Muscle layer of duodenum (tissue), 2 donors: ENCODE measurements at regions not wholly inside any gene's neighbourhood (a gene's known extent, or its start where the extent isn't known, plus 50 kb on each side); places are given as distances from the start of the nearest gene placed in this dataset.
A peak's percentile ranks its signal among the peaks of the same experiment; 100 is the strongest.

Experiments
- H3K27ac ChIP-seq: one replicate; pipeline ENCODE4 v1.7.0; 2013; ENCODE audit warnings: mild to moderate bottlenecking, low read length
- H3K27me3 ChIP-seq: one replicate; pipeline ENCODE4 v1.7.0; 2013; ENCODE audit warnings: low read depth, mild to moderate bottlenecking, control low read depth, low read length
- H3K36me3 ChIP-seq, 2 donors: one replicate each; pipeline ENCODE4 v1.7.0; 2013; ENCODE audit warnings: low read length in 2 of 2, control low read depth in 1 of 2, mild to moderate bottlenecking in 1 of 2; ENCODE audit not compliant: insufficient read depth in 2 of 2, control insufficient read depth in 1 of 2
- H3K4me1 ChIP-seq, 2 donors: one replicate each; pipeline ENCODE4 v1.7.0; 2013; ENCODE audit warnings: low read length in 2 of 2, mild to moderate bottlenecking in 2 of 2, control low read depth in 1 of 2, moderate library complexity in 1 of 2; ENCODE audit not compliant: insufficient read depth in 2 of 2, control insufficient read depth in 1 of 2
- H3K4me3 ChIP-seq, 2 donors: one replicate each; pipeline ENCODE4 v1.7.0; 2013; ENCODE audit warnings: low read length in 2 of 2, low read depth in 1 of 2, mild to moderate bottlenecking in 1 of 2
- H3K9me3 ChIP-seq, 2 donors: one replicate each; pipeline ENCODE4 v1.7.0; 2013; ENCODE audit warnings: low read length in 2 of 2, control low read depth in 1 of 2, mild to moderate bottlenecking in 1 of 2; ENCODE audit not compliant: control insufficient read depth in 1 of 2
- donor health status: healthy.

DNA sequence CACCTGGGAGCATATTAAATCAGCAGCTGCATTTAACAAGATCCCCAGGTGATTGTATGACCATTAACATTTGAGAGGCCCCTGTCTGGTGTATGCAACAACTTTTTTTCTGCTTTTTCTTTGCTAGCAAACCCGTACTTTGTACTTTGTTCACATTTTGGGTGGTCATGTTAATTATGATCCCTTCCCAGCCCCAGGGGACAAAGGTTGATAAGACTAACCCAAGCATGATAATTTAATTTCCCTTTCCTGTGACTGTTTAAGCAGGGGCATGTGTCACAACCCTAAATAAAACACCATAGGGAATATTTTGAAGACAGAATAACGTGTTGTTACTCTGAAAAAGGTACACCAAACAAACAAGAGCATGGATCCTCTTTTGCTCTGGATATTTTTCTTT, 332.0 kb downstream of the PCDH18 start:
- no peaks in the 10 kb centered on the region for H3K27me3 ChIP-seq
- H3K27ac ChIP-seq: no peak overlapping the region
- no peaks in the 10 kb centered on the region for H3K36me3 ChIP-seq
- H3K9me3 ChIP-seq: no peaks in the 10 kb centered on the region
- no peaks in the 10 kb centered on the region for H3K4me1 ChIP-seq
- no peak overlapping the region for H3K4me3 ChIP-seq

DNA sequence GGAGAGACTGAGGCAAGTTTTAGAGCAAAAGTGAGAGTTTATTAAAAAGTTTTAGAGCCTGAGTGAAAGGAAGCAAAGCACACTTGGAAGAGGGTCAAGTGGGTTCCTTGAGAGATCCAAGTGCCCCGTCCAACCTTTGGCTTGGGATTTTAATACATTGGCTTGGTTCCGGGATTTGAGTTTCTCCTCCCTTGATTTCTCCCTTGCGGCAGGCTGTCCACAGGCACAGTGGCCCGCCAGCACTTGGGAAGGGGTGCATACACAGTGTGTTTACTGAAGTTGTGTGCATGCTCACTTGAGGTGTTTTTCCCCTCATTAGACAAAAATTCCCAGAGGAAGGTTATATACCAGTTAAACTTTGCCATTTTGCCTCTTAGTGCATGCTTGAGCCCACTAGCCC, 333.5 kb downstream of the PCDH18 start:
- no peak overlapping the region for H3K27ac ChIP-seq
- H3K36me3 ChIP-seq: no peaks in the 10 kb centered on the region
- no peaks in the 10 kb centered on the region for H3K4me1 ChIP-seq
- H3K9me3 ChIP-seq: no peaks in the 10 kb centered on the region
- H3K4me3 ChIP-seq: no peak overlapping the region
- H3K27me3 ChIP-seq: no peaks in the 10 kb centered on the region

DNA sequence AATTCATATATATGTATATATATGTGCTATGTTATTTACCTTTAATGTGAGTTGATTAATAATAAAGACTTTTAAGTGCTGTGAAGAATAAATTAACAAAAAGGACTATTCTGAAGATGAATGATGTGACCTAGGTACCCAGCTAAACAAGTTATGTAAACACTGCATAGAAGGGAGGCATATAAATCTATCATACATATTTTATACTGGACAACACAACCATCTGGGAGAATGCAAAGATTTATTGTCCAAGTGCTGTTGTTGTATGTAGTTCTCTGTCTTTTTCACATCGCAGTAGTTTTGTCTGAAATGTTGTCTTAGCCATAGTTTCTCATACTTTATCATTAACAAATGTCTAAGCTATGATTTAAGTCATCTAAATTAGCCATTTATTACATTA, 337.6 kb downstream of the PCDH18 start:
- Histone ChIP-seq H3K4me3 (no peak overlapping the region), H3K27ac (no peak overlapping the region), H3K27me3 (no peaks in the 10 kb centered on the region), H3K9me3 (no peaks in the 10 kb centered on the region), H3K36me3 (no peaks in the 10 kb centered on the region), H3K4me1 (no peaks in the 10 kb centered on the region)

DNA sequence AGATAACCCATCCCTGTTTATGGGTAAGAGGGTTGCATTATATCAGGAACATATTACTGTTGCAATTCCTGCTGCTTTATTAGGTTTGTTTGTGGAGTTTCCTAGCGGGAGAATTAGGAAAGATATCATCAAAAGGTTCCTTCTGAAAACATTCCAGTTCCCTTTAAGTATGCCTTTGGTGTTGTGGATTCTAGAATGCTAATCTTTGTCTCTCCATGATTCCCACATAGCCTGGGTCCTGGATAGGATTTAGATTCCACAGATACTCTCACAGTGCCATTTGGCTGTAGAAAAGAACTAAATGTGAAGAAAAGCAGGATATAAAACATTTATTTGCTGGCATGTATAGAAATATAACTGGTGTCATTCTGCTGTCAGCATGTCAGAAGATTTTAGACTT, 338.7 kb downstream of the PCDH18 start:
- no peak overlapping the region for H3K4me3 ChIP-seq
- no peak overlapping the region for H3K27ac ChIP-seq
- H3K36me3 ChIP-seq: no peaks in the 10 kb centered on the region
- H3K4me1 ChIP-seq: no peaks in the 10 kb centered on the region
- no peaks in the 10 kb centered on the region for H3K27me3 ChIP-seq
- H3K9me3 ChIP-seq: no peaks in the 10 kb centered on the region

DNA sequence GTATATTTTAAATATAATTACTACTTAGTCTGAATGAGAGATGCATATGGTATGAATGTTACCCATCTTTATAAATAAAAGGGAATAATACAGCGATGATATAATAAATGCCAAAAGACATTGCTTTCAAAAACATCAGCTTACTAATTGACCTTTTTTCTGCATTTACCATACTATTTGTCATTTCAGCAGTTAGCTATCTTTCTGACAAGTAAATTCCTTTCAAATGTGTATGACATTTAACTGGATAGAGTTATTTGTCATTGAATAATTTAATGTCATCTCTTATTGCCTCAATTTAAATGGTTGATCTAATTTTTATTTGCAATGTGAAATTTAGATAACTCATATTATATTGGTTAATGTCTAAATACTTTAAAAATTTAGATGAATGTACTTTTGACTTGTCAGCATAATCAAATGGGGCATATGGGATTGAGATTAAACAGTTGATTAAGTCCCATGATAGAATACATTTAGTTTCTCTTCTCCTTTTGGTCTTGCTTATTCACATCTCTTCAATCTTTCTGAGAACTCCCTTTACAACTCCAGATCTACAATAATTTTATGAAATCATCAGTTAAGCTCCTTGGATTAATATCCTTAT, 350.9 kb downstream of the PCDH18 start:
- Histone ChIP-seq H3K27me3 (no peaks in the 10 kb centered on the region), H3K4me1 (no peaks in the 10 kb centered on the region), H3K36me3 (no peaks in the 10 kb centered on the region), H3K9me3 (no peaks in the 10 kb centered on the region), H3K4me3 (no peak overlapping the region), H3K27ac (no peak overlapping the region)

DNA sequence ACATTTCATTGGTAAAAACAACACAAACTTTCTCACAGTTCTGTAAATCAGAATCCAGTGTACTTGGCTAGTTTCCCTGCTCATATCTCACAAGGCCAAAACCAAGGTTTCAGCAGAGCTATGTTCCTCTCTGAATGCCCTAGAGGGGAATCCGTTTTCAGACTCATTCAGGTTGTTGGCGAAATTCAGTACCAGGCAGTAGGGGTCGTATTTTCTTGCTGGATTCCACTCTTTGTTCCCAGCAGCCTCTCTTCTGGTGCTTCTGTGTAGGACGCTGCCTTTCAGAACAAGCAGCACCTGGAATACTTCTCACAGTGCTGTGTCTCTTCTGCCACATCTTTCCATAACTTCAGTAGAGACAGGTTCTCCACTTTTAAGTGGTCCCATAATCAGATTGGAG, 351.9 kb downstream of the PCDH18 start:
- Histone ChIP-seq H3K27me3 (no peaks in the 10 kb centered on the region), H3K4me3 (no peak overlapping the region), H3K36me3 (no peaks in the 10 kb centered on the region), H3K4me1 (no peaks in the 10 kb centered on the region), H3K27ac (no peak overlapping the region), H3K9me3 (no peaks in the 10 kb centered on the region)

DNA sequence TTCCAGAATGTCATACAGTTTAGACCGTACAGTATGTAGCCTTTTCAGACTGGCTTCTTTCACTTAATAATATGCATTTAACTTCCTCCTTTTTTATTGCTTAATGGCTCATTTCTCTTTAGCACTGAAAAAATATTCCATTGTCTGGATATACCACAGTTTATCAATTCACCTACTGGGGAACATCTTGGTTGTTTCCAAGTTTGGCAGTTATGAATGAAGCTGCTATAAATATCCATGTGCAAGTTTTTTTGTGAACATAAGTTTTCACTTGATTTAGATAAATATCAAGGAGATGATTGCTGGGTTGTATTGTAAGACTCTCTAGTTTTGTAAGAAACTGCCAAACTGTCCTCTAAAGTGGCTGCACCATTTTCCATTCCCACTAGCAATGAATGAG, 375.5 kb downstream of the PCDH18 start:
- Histone ChIP-seq H3K27me3 (no peaks in the 10 kb centered on the region), H3K27ac (no peak overlapping the region), H3K9me3 (no peaks in the 10 kb centered on the region), H3K4me1 (no peaks in the 10 kb centered on the region), H3K4me3 (no peak overlapping the region), H3K36me3 (no peaks in the 10 kb centered on the region)

DNA sequence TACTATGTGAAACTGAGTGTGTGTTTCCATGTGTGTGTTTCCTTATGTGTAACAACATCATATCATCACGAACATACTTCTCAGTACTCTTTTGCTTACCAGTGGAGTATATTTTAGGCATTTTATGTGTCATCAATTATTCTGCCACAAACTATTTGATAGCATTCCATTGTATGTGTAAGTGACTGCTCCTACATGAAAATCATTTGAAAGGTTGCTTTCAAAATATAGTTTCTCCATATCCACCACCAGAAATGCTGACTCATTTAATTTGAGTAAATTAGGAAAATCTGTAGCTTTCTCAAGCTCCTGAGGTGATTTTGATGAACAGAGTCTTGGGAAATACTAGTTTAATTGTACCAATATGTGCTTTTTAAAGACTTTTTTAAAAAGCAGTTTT, 376.2 kb downstream of the PCDH18 start:
- no peaks in the 10 kb centered on the region for H3K36me3 ChIP-seq

DNA sequence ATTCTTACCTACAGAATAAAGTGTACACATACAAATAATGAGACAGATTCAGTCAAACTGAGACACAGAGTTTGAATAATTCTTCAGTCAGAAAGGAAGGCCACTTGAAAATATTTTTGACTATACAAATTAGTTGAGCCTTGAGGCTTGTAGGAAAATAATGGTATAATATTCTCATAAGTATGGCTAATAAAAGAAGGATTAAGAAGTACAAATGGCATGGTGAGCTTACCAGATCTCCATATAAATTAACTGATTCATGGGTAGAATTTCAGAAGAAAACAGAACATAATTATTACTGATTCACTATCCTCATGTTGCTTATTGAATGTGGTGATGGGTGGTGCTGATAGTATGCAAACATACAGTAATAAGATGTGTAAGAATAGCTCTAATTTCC, 401.1 kb downstream of the PCDH18 start:
- no peak overlapping the region for H3K27ac ChIP-seq
- H3K9me3 ChIP-seq: no peaks in the 10 kb centered on the region
- H3K4me1 ChIP-seq: no peaks in the 10 kb centered on the region
- H3K4me3 ChIP-seq: no peak overlapping the region
- H3K36me3 ChIP-seq: no peaks in the 10 kb centered on the region
- H3K27me3 ChIP-seq: no peaks in the 10 kb centered on the region

More for the DNA sequence above, 376.2 kb downstream of the PCDH18 start:
- Histone ChIP-seq H3K4me1 (no peaks in the 10 kb centered on the region), H3K27me3 (no peaks in the 10 kb centered on the region), H3K27ac (no peak overlapping the region), H3K4me3 (no peak overlapping the region), H3K9me3 (no peaks in the 10 kb centered on the region)

DNA sequence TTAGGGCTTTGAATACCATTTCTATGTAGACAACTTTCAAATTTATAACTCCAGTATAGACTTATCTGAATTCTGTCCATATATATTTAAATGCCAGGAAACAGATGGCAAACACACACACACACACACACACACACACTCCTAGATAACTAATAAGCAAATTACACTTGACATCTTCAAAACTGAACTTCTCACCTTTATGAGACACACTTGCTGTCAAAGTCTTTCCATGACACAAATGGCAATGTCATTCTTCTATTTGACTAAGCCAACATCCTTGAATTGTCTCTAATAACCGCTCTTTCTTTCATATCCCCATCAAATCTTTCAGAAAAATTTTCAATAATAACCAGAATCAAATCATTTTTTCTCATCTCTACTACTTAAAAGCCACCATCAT, 402.4 kb downstream of the PCDH18 start:
- Histone ChIP-seq H3K27ac (no peak overlapping the region), H3K4me3 (no peak overlapping the region), H3K4me1 (no peaks in the 10 kb centered on the region), H3K36me3 (no peaks in the 10 kb centered on the region), H3K9me3 (no peaks in the 10 kb centered on the region), H3K27me3 (no peaks in the 10 kb centered on the region)

DNA sequence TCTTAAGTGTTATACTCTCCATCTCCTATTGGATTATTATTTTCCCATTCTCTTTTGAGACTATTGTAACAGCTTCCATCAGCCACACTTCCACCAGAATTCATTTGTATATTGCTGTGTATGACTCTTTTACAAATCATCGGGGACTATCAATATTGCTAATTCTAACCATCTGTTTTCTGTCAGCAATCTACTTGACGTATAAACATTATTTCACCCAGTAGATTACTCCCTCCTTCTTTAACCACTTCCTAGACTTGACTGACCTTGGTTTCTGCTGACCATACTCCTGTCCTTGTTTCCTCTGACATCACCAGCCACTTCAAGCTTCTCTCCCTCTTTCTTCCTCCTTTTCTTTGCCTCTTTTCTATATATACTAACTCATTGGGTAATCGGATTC, 402.9 kb downstream of the PCDH18 start:
- Histone ChIP-seq H3K9me3 (no peaks in the 10 kb centered on the region), H3K4me1 (no peaks in the 10 kb centered on the region), H3K27me3 (no peaks in the 10 kb centered on the region), H3K36me3 (no peaks in the 10 kb centered on the region), H3K4me3 (no peak overlapping the region), H3K27ac (no peak overlapping the region)

DNA sequence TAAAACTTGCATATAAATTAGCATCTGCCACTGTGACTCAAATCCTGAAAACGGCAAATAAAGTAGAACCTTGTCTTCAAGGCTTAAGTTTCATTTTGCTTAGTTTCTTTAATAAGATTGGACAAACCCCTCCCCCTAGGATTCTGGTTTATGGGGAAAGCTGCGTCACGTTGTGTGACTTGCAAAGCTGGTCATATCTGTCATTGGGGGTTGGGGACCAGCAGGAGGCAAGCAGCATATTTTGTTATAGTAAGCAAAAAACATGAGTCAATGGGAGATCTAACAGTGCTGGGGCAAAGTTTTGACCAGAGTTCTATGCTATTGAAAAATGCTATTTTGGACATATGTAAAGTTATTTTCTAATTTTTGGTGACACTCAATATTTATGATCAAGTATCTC, 407.3 kb downstream of the PCDH18 start:
- peak overlapping the region; percentile 52 to 71 for H3K4me3 ChIP-seq
- H3K9me3 ChIP-seq: no peaks in the 10 kb centered on the region
- H3K36me3 ChIP-seq: no peaks in the 10 kb centered on the region
- no peak overlapping the region for H3K27ac ChIP-seq
- H3K4me1 ChIP-seq: no peaks in the 10 kb centered on the region
- no peaks in the 10 kb centered on the region for H3K27me3 ChIP-seq
